ENCODE measurements at regions not wholly inside any gene's neighbourhood (a gene's known extent, or its start where the extent isn't known, plus 50 kb on each side); places are given as distances from the start of the nearest gene placed in this dataset.

DNA sequence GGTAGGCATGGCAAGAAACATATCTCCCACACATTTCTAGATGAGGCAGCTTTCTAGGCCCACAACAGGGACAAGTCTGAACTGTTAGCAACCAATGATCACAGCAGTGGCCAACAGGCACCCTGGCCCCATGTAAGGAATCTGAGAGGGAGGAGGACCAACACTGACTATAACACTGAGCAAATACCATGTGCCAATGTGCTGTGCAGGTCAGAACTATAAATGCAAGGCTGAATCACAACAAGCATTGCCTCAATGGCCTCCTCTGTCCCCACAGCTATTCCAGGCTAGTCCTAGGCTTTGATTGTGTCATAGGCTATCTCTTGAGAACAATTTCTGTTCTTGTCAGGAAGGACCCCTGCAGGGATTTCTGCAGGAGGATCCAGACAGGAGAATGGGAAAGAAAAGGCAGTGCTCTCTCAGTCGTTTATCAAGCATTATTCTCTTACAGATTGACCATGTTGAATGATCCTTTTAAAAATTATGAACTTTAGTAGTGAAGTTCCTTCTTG lies 221.2 kb downstream of the TLE1 start:
- TF ChIP-seq, protein P1, sequence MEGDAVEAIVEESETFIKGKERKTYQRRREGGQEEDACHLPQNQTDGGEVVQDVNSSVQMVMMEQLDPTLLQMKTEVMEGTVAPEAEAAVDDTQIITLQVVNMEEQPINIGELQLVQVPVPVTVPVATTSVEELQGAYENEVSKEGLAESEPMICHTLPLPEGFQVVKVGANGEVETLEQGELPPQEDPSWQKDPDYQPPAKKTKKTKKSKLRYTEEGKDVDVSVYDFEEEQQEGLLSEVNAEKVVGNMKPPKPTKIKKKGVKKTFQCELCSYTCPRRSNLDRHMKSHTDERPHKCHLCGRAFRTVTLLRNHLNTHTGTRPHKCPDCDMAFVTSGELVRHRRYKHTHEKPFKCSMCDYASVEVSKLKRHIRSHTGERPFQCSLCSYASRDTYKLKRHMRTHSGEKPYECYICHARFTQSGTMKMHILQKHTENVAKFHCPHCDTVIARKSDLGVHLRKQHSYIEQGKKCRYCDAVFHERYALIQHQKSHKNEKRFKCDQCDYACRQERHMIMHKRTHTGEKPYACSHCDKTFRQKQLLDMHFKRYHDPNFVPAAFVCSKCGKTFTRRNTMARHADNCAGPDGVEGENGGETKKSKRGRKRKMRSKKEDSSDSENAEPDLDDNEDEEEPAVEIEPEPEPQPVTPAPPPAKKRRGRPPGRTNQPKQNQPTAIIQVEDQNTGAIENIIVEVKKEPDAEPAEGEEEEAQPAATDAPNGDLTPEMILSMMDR (IDR thresholded peaks at IDR 0.05), result no peak
- TF ChIP-seq POLR2A (IDR thresholded peaks at IDR 0.05), result no peak

All from body of pancreas (tissue), 4 donors.